ENCODE measurements at regions not wholly inside any gene's neighbourhood (a gene's known extent, or its start where the extent isn't known, plus 50 kb on each side); places are given as distances from the start of the nearest gene placed in this dataset.

GRCh38 chr3:75337226-75337900, 326.8 kb upstream of the FRG2C start:
- TF ChIP-seq EZH2 (IDR thresholded peaks at IDR 0.05; ENCODE audit: low read length), result no peak
- no peak for TF ChIP-seq CTCF (optimal IDR thresholded peaks at IDR 0.05 in 1 of 3, IDR thresholded peaks at IDR 0.05 in 1 of 3, conservative IDR thresholded peaks at IDR 0.05 in 1 of 3; ENCODE audit: extremely low read depth in 1 of 3, insufficient read depth in 2 of 3, low read length in 3 of 3)
- dilution Hi-C loops (cut with MboI; ENCODE audit: extremely low pct_ligation_motif_present, low sequenced_read_pairs), result no loop called here

GRCh38 chr3:75338342-75338741, 325.8 kb upstream of the FRG2C start:
- dilution Hi-C loops (cut with MboI; ENCODE audit: extremely low pct_ligation_motif_present, low sequenced_read_pairs), result no loop called here
- no peak for DNase-seq (ENCODE audit: low read depth, low spot score)
- Histone ChIP-seq H4K20me1 (ENCODE audit: control insufficient read depth, extremely low read depth, insufficient read depth, low read length) (no peaks in the 10 kb centered on the region), H2AFZ (ENCODE audit: control insufficient read depth, low read length) (no peak overlapping the region), H3K9ac (ENCODE audit: control insufficient read depth, extremely low read depth, insufficient read depth, low read length) (no peak overlapping the region), H3K4me1 (ENCODE audit: control insufficient read depth, extremely low read depth, insufficient read depth, low read length) (no peaks in the 10 kb centered on the region), H3K27me3 (ENCODE audit: control insufficient read depth, extremely low read depth, insufficient read depth, low read length) (no peaks in the 10 kb centered on the region), H3K4me3 (ENCODE audit: control insufficient read depth in 2 of 3, extremely low read depth in 1 of 3, insufficient read depth in 2 of 3, low read depth in 1 of 3, low read length in 3 of 3) (no peak overlapping the region), H3K27ac (ENCODE audit: control insufficient read depth, insufficient read depth, low read length) (no peak overlapping the region), H3K36me3 (ENCODE audit: control insufficient read depth in 2 of 2, extremely low read depth in 1 of 2, insufficient read depth in 2 of 2, low read length in 2 of 2) (no peaks in the 10 kb centered on the region), H3K79me2 (ENCODE audit: control insufficient read depth, insufficient read depth, low read length) (no peaks in the 10 kb centered on the region), H3K9me1 (ENCODE audit: control insufficient read depth, extremely low read depth, insufficient read depth, low read length) (no peaks in the 10 kb centered on the region), H3K4me2 (ENCODE audit: control insufficient read depth, extremely low read depth, insufficient read depth, low read depth, low read length) (no peak overlapping the region), H3K9me3 (ENCODE audit: control insufficient read depth, low read depth, low read length) (no peaks in the 10 kb centered on the region)
- TF ChIP-seq CTCF (optimal IDR thresholded peaks at IDR 0.05 in 1 of 3, IDR thresholded peaks at IDR 0.05 in 1 of 3, conservative IDR thresholded peaks at IDR 0.05 in 1 of 3; ENCODE audit: extremely low read depth in 1 of 3, insufficient read depth in 2 of 3, low read length in 3 of 3) (no peak), EZH2 (IDR thresholded peaks at IDR 0.05; ENCODE audit: low read length) (no peak)
- no peak for FAIRE-seq

More at GRCh38 chr3:75337226-75337900, 326.8 kb upstream of the FRG2C start:
- Histone ChIP-seq H3K36me3 (ENCODE audit: control insufficient read depth in 2 of 2, extremely low read depth in 1 of 2, insufficient read depth in 2 of 2, low read length in 2 of 2) (no peaks in the 10 kb centered on the region), H3K9ac (ENCODE audit: control insufficient read depth, extremely low read depth, insufficient read depth, low read length) (no peak overlapping the region), H3K9me1 (ENCODE audit: control insufficient read depth, extremely low read depth, insufficient read depth, low read length) (no peaks in the 10 kb centered on the region), H3K27me3 (ENCODE audit: control insufficient read depth, extremely low read depth, insufficient read depth, low read length) (no peaks in the 10 kb centered on the region), H3K79me2 (ENCODE audit: control insufficient read depth, insufficient read depth, low read length) (no peaks in the 10 kb centered on the region), H3K9me3 (ENCODE audit: control insufficient read depth, low read depth, low read length) (no peaks in the 10 kb centered on the region), H3K27ac (ENCODE audit: control insufficient read depth, insufficient read depth, low read length) (no peak overlapping the region), H3K4me1 (ENCODE audit: control insufficient read depth, extremely low read depth, insufficient read depth, low read length) (no peaks in the 10 kb centered on the region), H3K4me2 (ENCODE audit: control insufficient read depth, extremely low read depth, insufficient read depth, low read depth, low read length) (no peak overlapping the region), H2AFZ (ENCODE audit: control insufficient read depth, low read length) (no peak overlapping the region), H3K4me3 (ENCODE audit: control insufficient read depth in 2 of 3, extremely low read depth in 1 of 3, insufficient read depth in 2 of 3, low read depth in 1 of 3, low read length in 3 of 3) (no peak overlapping the region), H4K20me1 (ENCODE audit: control insufficient read depth, extremely low read depth, insufficient read depth, low read length) (no peaks in the 10 kb centered on the region)
- no peak for DNase-seq (ENCODE audit: low read depth, low spot score)
- no peak for FAIRE-seq

Measured in keratinocyte (primary cell).